Occipital lobe (tissue), 1 donor: ENCODE measurements at regions not wholly inside any gene's neighbourhood (a gene's known extent, or its start where the extent isn't known, plus 50 kb on each side); places are given as distances from the start of the nearest gene placed in this dataset.

ENCODE experiments used
- DNase-seq: peaks from one replicate; lab custom pipeline; 2025; lab: John Stamatoyannopoulos, UW

DNA sequence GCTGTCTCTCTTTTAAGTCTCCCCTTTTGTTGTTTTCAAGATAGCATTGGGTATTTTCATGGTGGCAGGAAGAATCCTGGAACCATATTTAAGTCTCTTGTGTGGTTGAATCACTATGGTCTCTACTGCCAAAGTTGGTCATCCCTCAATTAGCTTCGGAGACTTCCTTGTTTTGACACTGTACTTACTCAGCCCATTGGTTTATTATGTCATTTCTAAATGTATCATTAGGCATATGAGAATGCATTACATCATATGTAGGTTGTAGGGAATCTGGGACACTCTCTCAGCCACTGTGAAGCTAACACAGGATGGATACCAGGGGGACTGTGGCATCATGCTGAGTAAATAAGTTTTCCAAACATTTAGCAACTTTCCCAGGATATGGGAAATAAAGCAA, 211.8 kb downstream of the DTHD1 start:
- no peak for DNase-seq

DNA sequence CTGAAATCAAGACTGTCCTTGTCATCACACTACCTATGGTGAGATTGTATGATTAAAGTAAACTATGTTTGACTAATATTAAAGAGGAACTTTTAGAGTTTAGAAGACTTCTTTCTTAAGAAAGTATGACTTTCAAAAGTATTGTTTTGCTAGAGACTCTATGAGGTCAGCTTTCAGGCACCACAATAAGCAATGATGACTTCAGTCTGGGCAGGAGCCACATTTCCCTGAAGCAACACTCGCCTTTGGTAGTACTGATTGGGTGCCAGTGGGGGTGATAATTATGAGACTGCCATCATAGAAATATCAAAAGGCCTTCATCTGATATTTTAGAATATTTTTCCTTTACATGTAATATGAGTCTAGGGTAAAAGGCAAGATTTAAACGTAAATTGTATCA, 212.6 kb downstream of the DTHD1 start:
- no peak for DNase-seq

DNA sequence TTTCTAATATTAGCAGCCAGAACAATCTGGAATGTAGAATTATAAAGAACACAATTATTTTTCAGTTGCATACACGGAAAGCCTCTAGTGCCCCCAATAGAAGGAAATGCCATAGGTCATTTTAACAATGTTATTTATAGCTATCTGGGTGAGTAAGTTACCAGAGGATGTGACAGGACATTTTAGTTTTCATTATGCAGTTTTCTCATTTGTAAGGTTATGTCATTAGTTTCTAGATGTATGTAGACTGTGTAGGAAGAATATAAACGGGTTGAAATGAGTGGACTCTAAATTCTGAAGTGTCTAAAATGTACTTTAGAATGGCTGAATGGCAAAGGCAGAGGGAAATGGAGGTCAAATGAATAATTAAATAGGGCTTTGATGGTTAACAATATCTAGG, 213.3 kb downstream of the DTHD1 start:
- no peak for DNase-seq

DNA sequence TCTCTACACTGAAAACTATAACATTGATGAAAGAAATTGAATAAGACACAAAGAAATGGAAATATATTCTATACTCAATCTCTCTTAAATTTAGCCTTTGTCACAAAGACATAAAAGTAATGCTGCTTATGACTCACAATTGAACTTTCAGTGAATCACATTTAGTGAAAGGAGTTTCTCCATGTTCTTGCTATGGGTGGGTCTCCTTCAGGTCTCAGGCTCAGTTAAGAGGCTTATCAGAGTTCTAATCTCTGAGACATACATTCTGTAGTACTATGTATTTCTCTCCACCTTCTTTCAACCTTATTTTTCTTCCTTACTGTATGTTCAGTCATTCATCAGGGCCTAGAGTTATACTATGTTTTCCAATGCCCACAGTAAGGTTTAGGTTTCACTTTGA, 220.9 kb downstream of the DTHD1 start:
- no peak for DNase-seq

DNA sequence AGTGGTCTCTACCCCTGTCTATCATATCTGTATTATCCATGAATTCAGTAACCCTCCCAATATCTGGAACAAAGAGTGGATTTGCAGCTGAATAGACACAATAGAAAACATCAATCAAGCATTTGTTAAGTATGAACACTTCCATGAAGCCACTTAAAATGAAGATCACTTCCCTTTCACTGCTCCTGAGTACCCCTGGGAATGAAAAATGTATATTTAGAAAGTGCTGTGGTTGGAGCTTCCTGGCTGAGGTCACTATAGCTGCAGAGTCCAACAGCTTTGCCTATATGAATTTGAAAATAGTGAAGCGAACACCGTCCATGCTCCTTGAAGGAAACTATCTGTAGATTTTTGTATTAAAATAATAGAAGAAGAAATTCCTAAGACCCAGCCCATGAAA, 227.0 kb downstream of the DTHD1 start:
- no peak for DNase-seq

- no peak for DNase-seq
Measured at GRCh38 chr4:36509845-36510244, 228.4 kb downstream of the DTHD1 start.

- DNase-seq: no peak
Measured at GRCh38 chr4:36511785-36512184, 230.4 kb downstream of the DTHD1 start.

GRCh38 chr4:36516522-36517095, 235.2 kb downstream of the DTHD1 start:
- DNase-seq: no peak

GRCh38 chr4:36523182-36523581, 241.8 kb downstream of the DTHD1 start:
- no peak for DNase-seq

- DNase-seq: no peak
Measured at GRCh38 chr4:36532670-36533379, 251.4 kb downstream of the DTHD1 start.

DNA sequence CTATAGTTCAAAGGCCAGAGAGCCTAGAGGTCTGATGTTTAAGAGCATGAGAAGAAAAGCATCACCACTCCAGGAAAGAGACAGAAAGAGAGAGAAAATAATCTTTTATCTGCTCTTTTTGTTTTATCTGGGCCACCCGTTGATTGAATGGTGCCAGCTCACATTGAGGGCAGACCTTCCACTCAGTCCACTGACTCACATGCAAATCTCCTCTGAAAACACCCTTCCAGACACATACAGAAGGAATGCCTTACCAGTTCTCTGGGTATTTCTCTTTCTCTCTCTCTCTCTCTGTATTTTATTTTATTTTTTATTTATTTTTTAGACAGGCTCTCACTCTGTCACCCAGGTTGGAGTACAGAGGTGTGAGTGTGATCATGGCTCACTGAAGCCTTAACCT, 252.5 kb downstream of the DTHD1 start:
- no peak for DNase-seq

- DNase-seq: no peak
Measured at GRCh38 chr4:36547383-36547782, 266.0 kb downstream of the DTHD1 start.

GRCh38 chr4:36549252-36549651, 267.8 kb downstream of the DTHD1 start:
- DNase-seq: no peak

DNA sequence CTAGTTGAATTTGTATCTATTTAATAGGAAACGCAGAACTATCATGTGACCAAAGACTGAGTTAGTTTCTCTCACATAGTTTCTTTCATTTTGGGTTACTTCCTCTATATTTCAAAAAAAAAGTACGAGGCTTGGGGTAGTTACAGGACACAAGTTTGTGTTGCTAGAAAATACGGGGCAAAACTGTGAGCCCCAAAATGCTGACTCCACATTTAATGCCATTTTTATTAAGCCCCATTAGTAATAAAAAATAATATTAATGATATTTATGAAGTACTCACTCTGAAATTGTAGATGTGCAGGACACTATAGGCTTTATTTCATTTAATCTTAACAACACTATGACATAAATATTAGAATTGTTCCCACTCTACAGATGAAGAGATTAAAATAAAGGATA, 268.6 kb downstream of the DTHD1 start:
- no peak for DNase-seq

DNA sequence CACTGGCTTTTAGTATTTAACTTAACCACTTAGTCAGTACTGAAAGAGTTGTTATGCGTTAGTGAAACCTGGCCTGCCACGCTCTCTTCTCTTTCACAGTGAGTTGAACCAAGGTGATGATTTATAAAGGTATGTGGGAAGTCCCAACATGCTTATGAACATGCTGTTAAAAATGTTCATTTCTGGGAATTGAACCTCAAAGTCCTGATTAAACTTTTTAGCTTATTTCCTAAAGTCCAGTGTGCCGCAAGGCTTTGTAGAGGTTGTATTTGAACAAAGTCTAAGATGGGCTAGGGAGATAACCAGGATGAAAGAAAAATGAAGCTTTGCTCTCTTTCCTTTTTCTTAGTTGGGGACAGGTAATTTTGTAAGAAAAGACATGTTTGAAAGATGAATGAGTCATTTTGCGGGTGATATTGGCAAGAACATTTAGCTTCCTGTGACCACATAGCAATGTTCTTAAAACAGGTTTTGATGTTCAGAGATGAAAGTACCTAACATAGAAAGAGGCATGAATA, 270.3 kb downstream of the DTHD1 start:
- DNase-seq: no peak

GRCh38 chr4:36553029-36553428, 271.6 kb downstream of the DTHD1 start:
- DNase-seq: no peak

DNA sequence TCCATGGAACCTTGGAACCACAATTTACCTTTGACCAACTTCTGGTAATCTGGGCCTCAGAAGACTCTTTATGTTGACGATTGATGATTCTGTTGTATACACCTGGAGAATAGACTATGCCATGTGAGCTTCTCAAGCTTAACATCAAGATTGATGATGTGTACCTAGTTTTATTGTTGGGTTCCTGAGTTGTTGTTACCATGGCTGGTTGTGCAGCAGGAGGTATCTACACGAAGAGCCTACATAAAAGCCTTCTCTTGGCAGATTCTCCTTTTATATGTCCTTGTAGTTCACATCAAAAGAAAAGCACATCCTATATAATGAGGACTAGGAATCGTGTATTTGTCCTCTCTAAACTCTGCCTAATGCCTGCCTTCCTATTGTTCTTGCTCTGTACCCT, 272.0 kb downstream of the DTHD1 start:
- DNase-seq: no peak

GRCh38 chr4:36556984-36557383, 275.6 kb downstream of the DTHD1 start:
- no peak for DNase-seq

GRCh38 chr4:36568575-36568974, 287.2 kb downstream of the DTHD1 start:
- no peak for DNase-seq

DNA sequence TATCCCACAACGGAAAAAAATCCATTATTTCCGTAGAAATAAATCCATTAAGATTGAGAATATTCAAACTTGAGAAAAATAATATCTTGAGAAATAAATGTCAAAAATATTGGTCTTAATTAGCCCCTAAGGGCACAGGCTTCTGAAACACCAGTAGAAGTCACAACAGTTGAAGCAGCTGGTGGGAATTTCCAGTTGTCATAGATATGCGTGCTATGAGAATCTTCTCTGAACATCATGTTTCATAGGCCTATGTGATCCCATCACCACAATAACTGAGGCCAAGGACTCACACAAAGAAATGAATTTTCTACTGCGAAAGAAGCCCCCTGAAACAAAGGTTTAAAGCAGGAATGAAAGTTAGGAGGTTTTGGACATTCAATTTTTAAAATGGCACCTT, 292.0 kb downstream of the DTHD1 start:
- no peak for DNase-seq

- DNase-seq: no peak
Measured at GRCh38 chr4:36574816-36575215, 293.4 kb downstream of the DTHD1 start.

DNA sequence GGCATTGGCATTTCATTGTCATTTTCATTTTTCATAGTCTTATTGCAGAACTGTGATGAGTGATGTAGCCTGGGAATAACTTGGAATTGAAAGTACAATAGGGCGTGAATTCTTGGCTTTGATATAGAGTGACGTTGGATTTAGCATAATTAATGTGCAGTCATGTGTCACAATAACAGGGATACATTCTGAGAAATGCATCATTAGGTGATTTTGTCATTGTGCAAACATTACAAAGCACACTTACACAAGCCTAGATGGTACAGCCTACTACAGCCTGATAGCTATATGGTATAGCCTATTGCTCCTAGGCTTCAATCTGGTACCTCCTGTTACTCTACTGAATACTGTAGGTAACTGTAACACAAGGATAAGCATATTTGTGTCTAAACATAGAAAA, 300.8 kb downstream of the DTHD1 start:
- no peak for DNase-seq

DNA sequence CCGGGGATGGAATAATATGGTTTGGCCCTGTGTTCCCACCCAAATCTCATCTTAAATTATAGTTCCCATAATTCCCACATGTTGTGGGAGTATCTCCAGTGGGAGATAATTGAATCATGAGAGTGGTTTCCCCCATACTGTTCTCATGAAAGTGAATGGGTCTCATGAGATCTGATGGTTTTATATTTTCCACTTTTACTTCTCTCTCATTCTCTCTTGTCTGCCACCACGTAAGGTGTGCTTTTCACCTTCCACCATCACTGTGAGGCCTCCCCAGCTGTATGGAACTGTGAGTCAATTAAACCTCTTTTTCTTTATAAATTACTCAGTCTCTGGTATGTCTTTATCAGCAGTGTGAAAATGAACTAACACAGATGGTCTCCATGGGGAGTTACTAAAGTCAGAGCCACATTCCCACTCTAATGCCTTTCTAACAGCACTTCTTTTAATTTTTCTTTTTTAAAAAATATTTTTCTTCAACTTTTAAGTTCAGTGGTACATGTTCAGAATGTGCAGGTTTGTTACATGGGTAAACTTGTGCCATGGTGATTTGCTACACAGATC, 306.6 kb downstream of the DTHD1 start:
- DNase-seq: no peak
